Hepatocyte (in vitro differentiated cells): ENCODE measurements at regions not wholly inside any gene's neighbourhood (a gene's known extent, or its start where the extent isn't known, plus 50 kb on each side); places are given as distances from the start of the nearest gene placed in this dataset.

Experiments used
- DNase-seq: peaks from one replicate; pipeline ENCODE4 v3.0.0-alpha.2; 2016; ENCODE audit warnings: low spot score
- H2AFZ ChIP-seq: fragments of 200-600 bp; sonication (generic); 2 replicates; pipeline ENCODE4 v1.6.0; 2016; ENCODE audit warnings: antibody characterized with exemption, mild to moderate bottlenecking
- H3K27ac ChIP-seq: fragments of 200-600 bp; sonication (generic); 2 replicates; pipeline ENCODE4 v1.5.1; 2016; ENCODE audit warnings: mild to moderate bottlenecking
- H3K27me3 ChIP-seq: fragments of 200-600 bp; sonication (generic); 2 replicates; pipeline ENCODE4 v1.6.1; 2016
- H3K36me3 ChIP-seq: fragments of 200-600 bp; sonication (generic); replicated peaks from 2 replicates; pipeline ENCODE4 v1.5.1; 2016; ENCODE audit warnings: low read depth; ENCODE audit not compliant: insufficient read depth
- H3K4me1 ChIP-seq: fragments of 200-600 bp; sonication (generic); 2 replicates; pipeline ENCODE4 v1.5.1; 2016; ENCODE audit warnings: mild to moderate bottlenecking, moderate library complexity; ENCODE audit not compliant: insufficient read depth
- H3K4me2 ChIP-seq: fragments of 200-600 bp; sonication (generic); 2 replicates; pipeline ENCODE4 v1.6.0; 2016
- H3K4me3 ChIP-seq: fragments of 200-600 bp; sonication (generic); 2 replicates; pipeline ENCODE4 v1.5.1; 2016; ENCODE audit warnings: mild to moderate bottlenecking
- H3K79me2 ChIP-seq: fragments of 200-600 bp; sonication (generic); 2 replicates; pipeline ENCODE4 v1.6.0; 2017; ENCODE audit warnings: mild to moderate bottlenecking
- H3K9me2 ChIP-seq: fragments of 200-600 bp; sonication (generic); replicated peaks from 2 replicates; pipeline ENCODE4 v1.6.0; 2017; ENCODE audit warnings: mild to moderate bottlenecking; ENCODE audit not compliant: insufficient read depth
- H3K9me3 ChIP-seq: fragments of 200-600 bp; sonication (generic); 2 replicates; pipeline ENCODE4 v1.5.1; 2016; ENCODE audit warnings: low read depth, mild to moderate bottlenecking
- H4K20me1 ChIP-seq: fragments of 200-600 bp; sonication (generic); 2 replicates; pipeline ENCODE4 v1.6.0; 2016; ENCODE audit warnings: mild to moderate bottlenecking; ENCODE audit not compliant: insufficient read depth, poor library complexity, severe bottlenecking
- EZH2 ChIP-seq: fragments of 200-600 bp; sonication (generic); IDR thresholded peaks from 2 replicates; pipeline ENCODE4 v1.6.1; 2016; ENCODE audit warnings: antibody characterized with exemption, mild to moderate bottlenecking, borderline replicate concordance
- EZH2phosphoT487 ChIP-seq: fragments of 200-600 bp; sonication (generic); IDR thresholded peaks from one replicate; pipeline ENCODE4 v1.6.1; 2018; ENCODE audit warnings: antibody characterized with exemption, mild to moderate bottlenecking, low read depth, moderate library complexity; ENCODE audit not compliant: unreplicated experiment, severe bottlenecking
- WGBS: methylation state at CpG from one replicate; pipeline ENCODE4 v1.1.6; 2016; ENCODE audit warnings: low lambda C conversion rate; ENCODE audit errors: missing lambda C conversion rate; 5-methylcytosine and 5-hydroxymethylcytosine counted together
- TF ChIP-seq, protein P1 (sequence below): fragments of 200-600 bp; sonication (generic); IDR thresholded peaks from 2 replicates; pipeline ENCODE4 v1.5.1; 2016; ENCODE audit warnings: antibody characterized with exemption, mild to moderate bottlenecking; ENCODE audit not compliant: poor library complexity

DNA sequence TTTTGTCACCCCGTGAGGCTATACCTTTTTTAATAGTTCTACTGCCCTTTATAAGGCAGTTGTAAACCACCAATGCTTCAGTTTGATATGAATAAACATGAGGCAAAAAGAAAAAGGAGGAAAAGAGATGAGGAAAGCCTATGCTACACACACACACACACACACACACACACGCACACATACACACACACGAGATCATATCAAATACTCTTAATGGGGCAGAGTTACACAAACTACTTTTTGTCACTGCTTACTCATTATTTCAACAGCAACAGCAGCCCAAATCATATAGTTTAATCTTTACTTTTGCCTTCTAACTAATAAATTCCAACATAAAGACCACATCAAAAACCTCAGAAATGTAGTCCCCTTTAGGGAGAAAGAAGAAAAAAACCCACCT lies 116.8 kb upstream of the PAM start:
- H3K4me1 ChIP-seq = no peaks in the 10 kb centered on the region
- DNase-seq = no peak
- no peak overlapping the region for H3K4me2 ChIP-seq
- no peaks in the 10 kb centered on the region for H3K27me3 ChIP-seq
- no peak overlapping the region for H3K27ac ChIP-seq
- no peaks in the 10 kb centered on the region for H3K36me3 ChIP-seq
- TF ChIP-seq, protein P1, sequence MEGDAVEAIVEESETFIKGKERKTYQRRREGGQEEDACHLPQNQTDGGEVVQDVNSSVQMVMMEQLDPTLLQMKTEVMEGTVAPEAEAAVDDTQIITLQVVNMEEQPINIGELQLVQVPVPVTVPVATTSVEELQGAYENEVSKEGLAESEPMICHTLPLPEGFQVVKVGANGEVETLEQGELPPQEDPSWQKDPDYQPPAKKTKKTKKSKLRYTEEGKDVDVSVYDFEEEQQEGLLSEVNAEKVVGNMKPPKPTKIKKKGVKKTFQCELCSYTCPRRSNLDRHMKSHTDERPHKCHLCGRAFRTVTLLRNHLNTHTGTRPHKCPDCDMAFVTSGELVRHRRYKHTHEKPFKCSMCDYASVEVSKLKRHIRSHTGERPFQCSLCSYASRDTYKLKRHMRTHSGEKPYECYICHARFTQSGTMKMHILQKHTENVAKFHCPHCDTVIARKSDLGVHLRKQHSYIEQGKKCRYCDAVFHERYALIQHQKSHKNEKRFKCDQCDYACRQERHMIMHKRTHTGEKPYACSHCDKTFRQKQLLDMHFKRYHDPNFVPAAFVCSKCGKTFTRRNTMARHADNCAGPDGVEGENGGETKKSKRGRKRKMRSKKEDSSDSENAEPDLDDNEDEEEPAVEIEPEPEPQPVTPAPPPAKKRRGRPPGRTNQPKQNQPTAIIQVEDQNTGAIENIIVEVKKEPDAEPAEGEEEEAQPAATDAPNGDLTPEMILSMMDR = no peak
- TF ChIP-seq EZH2 (no peak), EZH2phosphoT487 (no peak)
- no peaks in the 10 kb centered on the region for H3K79me2 ChIP-seq
- no peak overlapping the region for H3K4me3 ChIP-seq
- H4K20me1 ChIP-seq = no peaks in the 10 kb centered on the region
- no peaks in the 10 kb centered on the region for H3K9me2 ChIP-seq
- H2AFZ ChIP-seq = no peak overlapping the region
- WGBS = 69% methylated on average over 3 of the region's 3 CpGs
- no peaks in the 10 kb centered on the region for H3K9me3 ChIP-seq

DNA sequence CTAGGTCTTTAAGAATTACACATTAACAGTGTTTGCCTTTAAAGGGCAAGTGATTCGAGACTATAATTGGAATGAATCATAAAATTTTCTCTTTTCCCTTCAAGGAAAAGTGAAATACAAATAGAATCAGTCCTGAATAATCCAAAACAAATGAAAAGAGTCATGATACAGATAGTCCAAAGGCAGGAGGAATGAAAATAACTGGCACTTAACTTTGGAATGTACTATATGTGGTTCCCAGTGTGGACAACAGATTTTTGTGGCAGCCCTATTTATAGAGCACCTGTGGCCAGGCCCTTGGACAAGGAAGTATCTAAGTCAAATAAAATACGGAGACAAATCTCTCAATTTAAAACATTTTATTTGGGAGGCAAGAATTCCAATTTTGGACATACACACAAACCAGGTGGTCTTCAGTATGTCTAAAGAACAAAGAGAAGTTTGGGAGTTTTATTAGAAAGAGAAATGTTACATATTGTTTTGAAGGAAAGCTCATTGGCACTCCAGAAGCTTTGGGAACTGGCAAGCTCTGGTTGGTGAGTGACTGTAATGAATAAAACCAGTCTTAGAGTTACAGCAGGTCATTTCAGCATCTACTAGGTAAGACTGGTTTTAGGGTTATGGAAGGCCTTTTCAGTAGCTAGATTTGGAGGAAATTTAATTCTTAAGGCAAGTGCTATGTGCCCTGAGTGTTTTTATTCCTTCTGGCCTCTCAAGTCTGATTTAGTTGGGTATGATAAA lies 116.0 kb upstream of the PAM start:
- H3K27me3 ChIP-seq = no peaks in the 10 kb centered on the region
- H3K79me2 ChIP-seq = no peaks in the 10 kb centered on the region
- H3K4me3 ChIP-seq = no peak overlapping the region
- H4K20me1 ChIP-seq = no peaks in the 10 kb centered on the region
- no peak overlapping the region for H2AFZ ChIP-seq
- TF ChIP-seq EZH2 (no peak), EZH2phosphoT487 (no peak)
- TF ChIP-seq, protein P1 = no peak
- no peak overlapping the region for H3K4me2 ChIP-seq
- H3K9me3 ChIP-seq = no peaks in the 10 kb centered on the region
- no peaks in the 10 kb centered on the region for H3K4me1 ChIP-seq
- no peak for DNase-seq
- no peak overlapping the region for H3K27ac ChIP-seq
- WGBS = 57% methylated on average over 2 of the region's 2 CpGs
- H3K9me2 ChIP-seq = no peaks in the 10 kb centered on the region
- H3K36me3 ChIP-seq = no peaks in the 10 kb centered on the region

DNA sequence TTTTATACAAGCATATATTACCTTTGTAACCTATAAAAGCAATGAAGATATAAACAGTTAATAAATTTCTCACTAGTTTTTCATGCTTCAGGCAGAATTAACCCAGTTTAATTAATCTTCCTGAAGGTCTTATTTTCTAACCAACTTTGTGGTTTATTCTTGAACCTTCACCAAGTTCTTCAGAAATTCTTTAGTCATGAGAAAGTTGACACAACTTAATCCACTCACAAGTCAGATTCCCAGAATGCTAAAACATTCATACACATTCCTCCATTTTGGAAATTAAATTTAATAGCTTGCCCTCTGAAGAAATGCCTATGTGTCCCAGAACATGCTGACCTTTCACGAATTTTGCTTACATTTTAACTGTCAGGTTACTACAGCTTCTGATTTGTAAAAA lies 105.4 kb upstream of the PAM start:
- no peak overlapping the region for H3K4me3 ChIP-seq
- TF ChIP-seq EZH2phosphoT487 = no peak
- TF ChIP-seq EZH2 = no peak
- TF ChIP-seq, protein P1 = no peak
- no peaks in the 10 kb centered on the region for H3K9me2 ChIP-seq
- H3K27ac ChIP-seq = no peak overlapping the region
- DNase-seq = no peak
- 72% methylated on average over 1 of the region's 1 CpG for WGBS
- H3K4me2 ChIP-seq = no peak overlapping the region
- H3K27me3 ChIP-seq = no peaks in the 10 kb centered on the region
- H4K20me1 ChIP-seq = no peaks in the 10 kb centered on the region
- no peaks in the 10 kb centered on the region for H3K36me3 ChIP-seq
- H3K9me3 ChIP-seq = peaks cover 6% of the 10 kb centered on the region
- H2AFZ ChIP-seq = no peak overlapping the region
- no peaks in the 10 kb centered on the region for H3K79me2 ChIP-seq
- H3K4me1 ChIP-seq = no peaks in the 10 kb centered on the region
